ENCODE measurements at regions not wholly inside any gene's neighbourhood (a gene's known extent, or its start where the extent isn't known, plus 50 kb on each side); places are given as distances from the start of the nearest gene placed in this dataset.
A peak's percentile ranks its signal among the peaks of the same experiment; 100 is the strongest.
"Not testable (repeated sequence)": the region's sequence is repeated elsewhere in the genome, so short reads cannot be mapped to it uniquely, and the experiment has no call there.

- no peak for DNase-seq (ENCODE audit: low read depth, low spot score)
- H3K9ac ChIP-seq (ENCODE audit: insufficient read length, low read depth), result no peak overlapping the region
- TF ChIP-seq ZNF274 (IDR thresholded peaks at IDR 0.05; ENCODE audit: low read depth, low read length) (no peak), SUZ12 (IDR thresholded peaks at IDR 0.05; ENCODE audit: extremely low read depth, insufficient read depth, insufficient read length) (no peak), YY1 (IDR thresholded peaks at IDR 0.05; ENCODE audit: insufficient read depth, insufficient read length) (no peak)
- H3K27me3 ChIP-seq (ENCODE audit: insufficient read depth, insufficient read length), result no peaks in the 10 kb centered on the region
- H3K36me3 ChIP-seq (ENCODE audit: insufficient read depth, insufficient read length, low read length), result no peaks in the 10 kb centered on the region
- H3K4me1 ChIP-seq (ENCODE audit: insufficient read depth, insufficient read length), result no peaks in the 10 kb centered on the region
- no peaks in the 10 kb centered on the region; the same call in 1 of the 2 replicates for H3K9me3 ChIP-seq (ENCODE audit: insufficient read depth, low read length)
- H3K4me3 ChIP-seq (ENCODE audit: insufficient read length, low read depth), result no peak overlapping the region
Observed at GRCh38 chr1:221981461-221981860, 239.6 kb upstream of the DUSP10 start.

- H3K36me3 ChIP-seq (ENCODE audit: insufficient read depth, insufficient read length, low read length), result no peaks in the 10 kb centered on the region
Observed at GRCh38 chr1:221979444-221980032, 237.6 kb upstream of the DUSP10 start.

GRCh38 chr1:221978631-221979334 is 236.9 kb upstream of the DUSP10 start:
- H3K4me3 ChIP-seq (ENCODE audit: insufficient read length, low read depth); H3K36me3 ChIP-seq (ENCODE audit: insufficient read depth, insufficient read length, low read length); H3K4me1 ChIP-seq (ENCODE audit: insufficient read depth, insufficient read length); H3K9me3 ChIP-seq (ENCODE audit: insufficient read depth, low read length); H3K27me3 ChIP-seq (ENCODE audit: insufficient read depth, insufficient read length); H3K9ac ChIP-seq (ENCODE audit: insufficient read length, low read depth): not testable (repeated sequence)
- peak; percentile 86 for DNase-seq (ENCODE audit: low read depth, low spot score)

More at GRCh38 chr1:221979444-221980032, 237.6 kb upstream of the DUSP10 start:
- H3K4me3 ChIP-seq (ENCODE audit: insufficient read length, low read depth), result no peak overlapping the region
- H3K9me3 ChIP-seq (ENCODE audit: insufficient read depth, low read length), result no peaks in the 10 kb centered on the region; the same call in 1 of the 2 replicates
- no peak overlapping the region for H3K9ac ChIP-seq (ENCODE audit: insufficient read length, low read depth)
- no peak for DNase-seq (ENCODE audit: low read depth, low spot score)
- TF ChIP-seq SUZ12 (IDR thresholded peaks at IDR 0.05; ENCODE audit: extremely low read depth, insufficient read depth, insufficient read length) (no peak), ZNF274 (IDR thresholded peaks at IDR 0.05; ENCODE audit: low read depth, low read length) (no peak), YY1 (IDR thresholded peaks at IDR 0.05; ENCODE audit: insufficient read depth, insufficient read length) (no peak)
- H3K27me3 ChIP-seq (ENCODE audit: insufficient read depth, insufficient read length), result no peaks in the 10 kb centered on the region
- H3K4me1 ChIP-seq (ENCODE audit: insufficient read depth, insufficient read length), result no peaks in the 10 kb centered on the region

GRCh38 chr1:221973787-221974186 is 231.9 kb upstream of the DUSP10 start:
- DNase-seq (ENCODE audit: low read depth, low spot score); H3K9ac ChIP-seq (ENCODE audit: insufficient read length, low read depth); H3K36me3 ChIP-seq (ENCODE audit: insufficient read depth, insufficient read length, low read length); H3K4me1 ChIP-seq (ENCODE audit: insufficient read depth, insufficient read length); H3K4me3 ChIP-seq (ENCODE audit: insufficient read length, low read depth); H3K27me3 ChIP-seq (ENCODE audit: insufficient read depth, insufficient read length); H3K9me3 ChIP-seq (ENCODE audit: insufficient read depth, low read length): not testable (repeated sequence)

- Histone ChIP-seq H3K9me3 (ENCODE audit: insufficient read depth, low read length) (no peaks in the 10 kb centered on the region), H3K9ac (ENCODE audit: insufficient read length, low read depth) (no peak overlapping the region), H3K36me3 (ENCODE audit: insufficient read depth, insufficient read length, low read length) (no peaks in the 10 kb centered on the region), H3K4me1 (ENCODE audit: insufficient read depth, insufficient read length) (peaks cover 2% of the 10 kb centered on the region), H3K4me3 (ENCODE audit: insufficient read length, low read depth) (no peak overlapping the region), H3K27me3 (ENCODE audit: insufficient read depth, insufficient read length) (no peaks in the 10 kb centered on the region)
- TF ChIP-seq YY1 (IDR thresholded peaks at IDR 0.05; ENCODE audit: insufficient read depth, insufficient read length), result no peak
- TF ChIP-seq ZNF274 (IDR thresholded peaks at IDR 0.05; ENCODE audit: low read depth, low read length), result no peak
- TF ChIP-seq SUZ12 (IDR thresholded peaks at IDR 0.05; ENCODE audit: extremely low read depth, insufficient read depth, insufficient read length), result no peak
- no peak for DNase-seq (ENCODE audit: low read depth, low spot score)
Observed at GRCh38 chr1:221972276-221973235, 230.7 kb upstream of the DUSP10 start.

GRCh38 chr1:221971035-221971434 is 229.1 kb upstream of the DUSP10 start:
- not testable (repeated sequence) for H3K4me3 ChIP-seq (ENCODE audit: insufficient read length, low read depth); H3K27me3 ChIP-seq (ENCODE audit: insufficient read depth, insufficient read length); H3K9ac ChIP-seq (ENCODE audit: insufficient read length, low read depth); H3K4me1 ChIP-seq (ENCODE audit: insufficient read depth, insufficient read length); H3K36me3 ChIP-seq (ENCODE audit: insufficient read depth, insufficient read length, low read length); DNase-seq (ENCODE audit: low read depth, low spot score); H3K9me3 ChIP-seq (ENCODE audit: insufficient read depth, low read length)

GRCh38 chr1:221969298-221969858 is 227.5 kb upstream of the DUSP10 start:
- H3K9ac ChIP-seq (ENCODE audit: insufficient read length, low read depth); H3K36me3 ChIP-seq (ENCODE audit: insufficient read depth, insufficient read length, low read length); H3K9me3 ChIP-seq (ENCODE audit: insufficient read depth, low read length); H3K4me3 ChIP-seq (ENCODE audit: insufficient read length, low read depth); H3K27me3 ChIP-seq (ENCODE audit: insufficient read depth, insufficient read length); H3K4me1 ChIP-seq (ENCODE audit: insufficient read depth, insufficient read length); DNase-seq (ENCODE audit: low read depth, low spot score): not testable (repeated sequence)

- not testable (repeated sequence) for H3K4me3 ChIP-seq (ENCODE audit: insufficient read length, low read depth); H3K9ac ChIP-seq (ENCODE audit: insufficient read length, low read depth); H3K27me3 ChIP-seq (ENCODE audit: insufficient read depth, insufficient read length); H3K36me3 ChIP-seq (ENCODE audit: insufficient read depth, insufficient read length, low read length); H3K9me3 ChIP-seq (ENCODE audit: insufficient read depth, low read length); H3K4me1 ChIP-seq (ENCODE audit: insufficient read depth, insufficient read length); DNase-seq (ENCODE audit: low read depth, low spot score)
Observed at GRCh38 chr1:221967538-221967937, 225.6 kb upstream of the DUSP10 start.

GRCh38 chr1:221966888-221967287 is 225.0 kb upstream of the DUSP10 start:
- not testable (repeated sequence) for H3K27me3 ChIP-seq (ENCODE audit: insufficient read depth, insufficient read length); H3K36me3 ChIP-seq (ENCODE audit: insufficient read depth, insufficient read length, low read length); H3K9ac ChIP-seq (ENCODE audit: insufficient read length, low read depth); H3K9me3 ChIP-seq (ENCODE audit: insufficient read depth, low read length); H3K4me1 ChIP-seq (ENCODE audit: insufficient read depth, insufficient read length); DNase-seq (ENCODE audit: low read depth, low spot score)
- H3K4me3 ChIP-seq (ENCODE audit: insufficient read length, low read depth), result peak overlapping the region; percentile 18

- not testable (repeated sequence) for H3K9me3 ChIP-seq (ENCODE audit: insufficient read depth, low read length); H3K36me3 ChIP-seq (ENCODE audit: insufficient read depth, insufficient read length, low read length); H3K4me3 ChIP-seq (ENCODE audit: insufficient read length, low read depth); DNase-seq (ENCODE audit: low read depth, low spot score); H3K4me1 ChIP-seq (ENCODE audit: insufficient read depth, insufficient read length); H3K9ac ChIP-seq (ENCODE audit: insufficient read length, low read depth); H3K27me3 ChIP-seq (ENCODE audit: insufficient read depth, insufficient read length)
Observed at GRCh38 chr1:221965891-221966290, 224.0 kb upstream of the DUSP10 start.

Data from NT2/D1 (cell line).